HG03159 (cell line): ENCODE measurements at regions not wholly inside any gene's neighbourhood (a gene's known extent, or its start where the extent isn't known, plus 50 kb on each side); places are given as distances from the start of the nearest gene placed in this dataset.

Experiments
- ATAC-seq: cut with Tn5 transposase; IDR thresholded peaks from one replicate; pipeline ENCODE4 v1.9.1; 2021; ENCODE audit warnings: mild to moderate bottlenecking, moderate library complexity; ENCODE audit not compliant: unreplicated experiment

GRCh38 chr12:73330584-73331351 is 1058.6 kb downstream of the TRHDE start:
- no peak for ATAC-seq

- ATAC-seq, result no peak
These were observed 1069.5 kb downstream of the TRHDE start for GRCh38 chr12:73341559-73342247.

- no peak for ATAC-seq
These were observed 1070.6 kb downstream of the TRHDE start for GRCh38 chr12:73342733-73343132.

GRCh38 chr12:73352826-73353225 is 1080.7 kb downstream of the TRHDE start:
- no peak for ATAC-seq

- ATAC-seq, result no peak
These were observed 1089.1 kb downstream of the TRHDE start for GRCh38 chr12:73361156-73361863.

- ATAC-seq, result no peak
These were observed 1089.7 kb downstream of the TRHDE start for GRCh38 chr12:73361864-73362230.

- no peak for ATAC-seq
These were observed 1090.5 kb downstream of the TRHDE start for GRCh38 chr12:73362666-73363065.

- ATAC-seq, result no peak
These were observed 1100.7 kb downstream of the TRHDE start for GRCh38 chr12:73372856-73373255.

GRCh38 chr12:73374360-73374759 is 1102.2 kb downstream of the TRHDE start:
- ATAC-seq, result no peak

- ATAC-seq, result no peak
These were observed 1111.5 kb downstream of the TRHDE start for GRCh38 chr12:73383584-73384222.

- ATAC-seq, result no peak
These were observed 1112.4 kb downstream of the TRHDE start for GRCh38 chr12:73384592-73384991.

GRCh38 chr12:73390261-73390660 is 1118.1 kb downstream of the TRHDE start:
- no peak for ATAC-seq

GRCh38 chr12:73413051-73413450 is 1124.6 kb upstream of the ATXN7L3B start:
- no peak for ATAC-seq

- ATAC-seq, result no peak
These were observed 1123.7 kb upstream of the ATXN7L3B start for GRCh38 chr12:73413974-73414373.

GRCh38 chr12:73414926-73415325 is 1122.7 kb upstream of the ATXN7L3B start:
- no peak for ATAC-seq

GRCh38 chr12:73418541-73418940 is 1119.1 kb upstream of the ATXN7L3B start:
- ATAC-seq, result no peak

- peak; percentile 85 for ATAC-seq
These were observed 1115.8 kb upstream of the ATXN7L3B start for GRCh38 chr12:73421832-73422231.

GRCh38 chr12:73424484-73424883 is 1113.2 kb upstream of the ATXN7L3B start:
- ATAC-seq, result no peak

- peak; percentile 90 for ATAC-seq
These were observed 1091.8 kb upstream of the ATXN7L3B start for GRCh38 chr12:73445658-73446324.

GRCh38 chr12:73452672-73453469 is 1084.8 kb upstream of the ATXN7L3B start:
- peak; percentile 71 for ATAC-seq
